MM.1S (cell line): ENCODE measurements at regions not wholly inside any gene's neighbourhood (a gene's known extent, or its start where the extent isn't known, plus 50 kb on each side); places are given as distances from the start of the nearest gene placed in this dataset.

ENCODE experiments used
- DNase-seq: peaks from one replicate; pipeline ENCODE4 v3.0.0-alpha.2; 2015
- H2AFZ ChIP-seq: fragments of 300-600 bp; sonication (generic); 2 replicates; pipeline ENCODE4 v1.6.0; 2016; ENCODE audit warnings: antibody characterized with exemption, low read length
- H3F3A ChIP-seq: fragments of 300-600 bp; sonication (generic); 2 replicates; pipeline ENCODE4 v1.6.1; 2016; ENCODE audit warnings: mild to moderate bottlenecking, antibody characterized with exemption, low read length, moderate library complexity, mixed read lengths; ENCODE audit not compliant: insufficient read depth
- H3K27ac ChIP-seq: fragments of 300-600 bp; sonication (generic); 2 replicates; pipeline ENCODE4 v1.5.1; 2016; ENCODE audit warnings: mild to moderate bottlenecking, low read length
- H3K27me3 ChIP-seq: fragments of 300-600 bp; sonication (generic); replicated peaks from 2 replicates; pipeline ENCODE4 v1.6.0; 2016; ENCODE audit warnings: low read length; ENCODE audit not compliant: insufficient read depth
- H3K36me3 ChIP-seq: fragments of 300-600 bp; sonication (generic); replicated peaks from 2 replicates; pipeline ENCODE4 v1.6.1; 2016; ENCODE audit warnings: mild to moderate bottlenecking, low read length, mixed read lengths; ENCODE audit not compliant: insufficient read depth
- H3K4me1 ChIP-seq: fragments of 300-600 bp; sonication (generic); 2 replicates; pipeline ENCODE4 v1.6.1; 2016; ENCODE audit warnings: low read length, mixed read lengths
- H3K4me2 ChIP-seq: fragments of 300-600 bp; sonication (generic); 2 replicates; pipeline ENCODE4 v1.6.0; 2016; ENCODE audit warnings: low read depth, low read length
- H3K4me3 ChIP-seq: fragments of 300-600 bp; sonication (generic); 2 replicates; pipeline ENCODE4 v1.5.1; 2016; ENCODE audit warnings: low read length, mixed read lengths
- H3K79me2 ChIP-seq: fragments of 300-600 bp; sonication (generic); 2 replicates; pipeline ENCODE4 v1.6.1; 2016; ENCODE audit warnings: mixed run types, low read length, mixed read lengths
- H3K9ac ChIP-seq: fragments of 300-600 bp; sonication (generic); 2 replicates; pipeline ENCODE4 v1.6.1; 2016; ENCODE audit warnings: low read length, mixed read lengths
- H3K9me2 ChIP-seq: fragments of 300-600 bp; sonication (generic); replicated peaks from 2 replicates; pipeline ENCODE4 v1.6.1; 2016; ENCODE audit warnings: mild to moderate bottlenecking, low read length, mixed read lengths; ENCODE audit not compliant: insufficient read depth
- H3K9me3 ChIP-seq: fragments of 300-600 bp; sonication (generic); replicated peaks from 2 replicates; pipeline ENCODE4 v1.6.1; 2016; ENCODE audit warnings: mild to moderate bottlenecking, low read length, mixed read lengths; ENCODE audit not compliant: insufficient read depth
- H4K20me1 ChIP-seq: fragments of 300-600 bp; sonication (generic); 2 replicates; pipeline ENCODE4 v1.6.1; 2016; ENCODE audit warnings: mild to moderate bottlenecking, low read length, moderate library complexity, mixed read lengths; ENCODE audit not compliant: insufficient read depth
- CTCF ChIP-seq: fragments of 300-600 bp; sonication (generic); IDR thresholded peaks from 2 replicates; pipeline ENCODE4 v1.5.1; 2016; ENCODE audit warnings: antibody characterized with exemption, low read length, mixed read lengths
- EZH2 ChIP-seq: fragments of 300-600 bp; sonication (generic); optimal IDR thresholded peaks from 2 replicates; pipeline ENCODE3; 2017; ENCODE audit warnings: low read depth, mild to moderate bottlenecking, antibody characterized with exemption, low read length, mixed read lengths
- EZH2phosphoT487 ChIP-seq: fragments of 300-600 bp; sonication (generic); IDR thresholded peaks from 2 replicates; pipeline ENCODE4 v1.6.1; 2018; ENCODE audit warnings: antibody characterized with exemption, low read length

GRCh38 chr6:170227996-170228945, 62.6 kb downstream of the DLL1 start:
- H3K27me3 ChIP-seq = no peaks in the 10 kb centered on the region; the same call in 1 of the 2 replicates
- DNase-seq = no peak
- no peaks in the 10 kb centered on the region for H3K4me1 ChIP-seq
- H3K9me3 ChIP-seq = no peaks in the 10 kb centered on the region
- no peaks in the 10 kb centered on the region for H3K9me2 ChIP-seq
- no peaks in the 10 kb centered on the region for H3F3A ChIP-seq
- H3K27ac ChIP-seq = no peak overlapping the region
- no peak overlapping the region for H2AFZ ChIP-seq
- H3K79me2 ChIP-seq = no peaks in the 10 kb centered on the region
- no peak overlapping the region for H3K9ac ChIP-seq
- TF ChIP-seq EZH2phosphoT487 = no peak
- no peak for TF ChIP-seq EZH2
- no peak for TF ChIP-seq CTCF
- no peaks in the 10 kb centered on the region for H4K20me1 ChIP-seq
- no peak overlapping the region for H3K4me3 ChIP-seq
- no peaks in the 10 kb centered on the region for H3K36me3 ChIP-seq
- H3K4me2 ChIP-seq = no peak overlapping the region

- H3K36me3 ChIP-seq = no peaks in the 10 kb centered on the region
- H3K4me2 ChIP-seq = no peak overlapping the region
- H3K27ac ChIP-seq = no peak overlapping the region
- no peaks in the 10 kb centered on the region for H4K20me1 ChIP-seq
- DNase-seq = no peak
- H3K9me2 ChIP-seq = no peaks in the 10 kb centered on the region
- TF ChIP-seq CTCF = no peak
- no peak for TF ChIP-seq EZH2
- TF ChIP-seq EZH2phosphoT487 = no peak
- H2AFZ ChIP-seq = no peak overlapping the region
- no peaks in the 10 kb centered on the region for H3K4me1 ChIP-seq
- H3K4me3 ChIP-seq = no peak overlapping the region
- no peak overlapping the region for H3K9ac ChIP-seq
- no peaks in the 10 kb centered on the region for H3K79me2 ChIP-seq
- no peaks in the 10 kb centered on the region for H3F3A ChIP-seq
- H3K27me3 ChIP-seq = no peaks in the 10 kb centered on the region; the same call in 1 of the 2 replicates
- no peaks in the 10 kb centered on the region for H3K9me3 ChIP-seq
Observed at GRCh38 chr6:170227521-170227983, 63.3 kb downstream of the DLL1 start.

GRCh38 chr6:170226647-170227046, 64.2 kb downstream of the DLL1 start:
- Histone ChIP-seq H3K9me2 (no peaks in the 10 kb centered on the region), H3K9ac (no peak overlapping the region), H3K4me1 (no peaks in the 10 kb centered on the region), H3K36me3 (no peaks in the 10 kb centered on the region), H3K9me3 (no peaks in the 10 kb centered on the region), H3K27ac (no peak overlapping the region), H4K20me1 (no peaks in the 10 kb centered on the region), H3F3A (no peaks in the 10 kb centered on the region), H3K4me2 (no peak overlapping the region), H2AFZ (no peak overlapping the region), H3K4me3 (no peak overlapping the region), H3K27me3 (no peaks in the 10 kb centered on the region; the same call in 1 of the 2 replicates), H3K79me2 (no peaks in the 10 kb centered on the region)
- DNase-seq = no peak
- TF ChIP-seq EZH2 (no peak), CTCF (no peak)
